GDM1 (cell line): ENCODE measurements at regions not wholly inside any gene's neighbourhood (a gene's known extent, or its start where the extent isn't known, plus 50 kb on each side); places are given as distances from the start of the nearest gene placed in this dataset.
A peak's percentile ranks its signal among the peaks of the same experiment; 100 is the strongest.
"Not testable (repeated sequence)": the region's sequence is repeated elsewhere in the genome, so short reads cannot be mapped to it uniquely, and the experiment has no call there.

ENCODE experiments used
- DNase-seq: peaks from one replicate; lab custom pipeline; 2025; lab: John Stamatoyannopoulos, UW

GRCh38 chr6:131504387-131504786 is 68.6 kb upstream of the ARG1 start:
- DNase-seq, result not testable (repeated sequence)

- DNase-seq, result no peak
These were observed 62.9 kb upstream of the ARG1 start for GRCh38 chr6:131510094-131510493.

- DNase-seq, result no peak
These were observed 62.4 kb upstream of the ARG1 start for GRCh38 chr6:131510591-131510990.

GRCh38 chr6:131519670-131520436 is 53.2 kb upstream of the ARG1 start:
- peak; percentile 28 for DNase-seq
